Activated T-cell treated with anti-CD3 and anti-CD28 coated beads, Interleukin-2, amount 50 U/mL, for 48 hours (primary cell): ENCODE measurements at regions not wholly inside any gene's neighbourhood (a gene's known extent, or its start where the extent isn't known, plus 50 kb on each side); places are given as distances from the start of the nearest gene placed in this dataset.

Experiments used
- DNase-seq, 2 experiments: peaks; one replicate each; pipeline ENCODE4 v3.0.0-alpha.2; 2020

- no peak for DNase-seq
Measured at GRCh38 chr10:130895161-130895560, 416.4 kb downstream of the TCERG1L start.

- DNase-seq = no peak
Measured at GRCh38 chr10:130897815-130898214, 413.7 kb downstream of the TCERG1L start.

- DNase-seq = no peak
Measured at GRCh38 chr10:130898381-130898780, 413.1 kb downstream of the TCERG1L start.

DNA sequence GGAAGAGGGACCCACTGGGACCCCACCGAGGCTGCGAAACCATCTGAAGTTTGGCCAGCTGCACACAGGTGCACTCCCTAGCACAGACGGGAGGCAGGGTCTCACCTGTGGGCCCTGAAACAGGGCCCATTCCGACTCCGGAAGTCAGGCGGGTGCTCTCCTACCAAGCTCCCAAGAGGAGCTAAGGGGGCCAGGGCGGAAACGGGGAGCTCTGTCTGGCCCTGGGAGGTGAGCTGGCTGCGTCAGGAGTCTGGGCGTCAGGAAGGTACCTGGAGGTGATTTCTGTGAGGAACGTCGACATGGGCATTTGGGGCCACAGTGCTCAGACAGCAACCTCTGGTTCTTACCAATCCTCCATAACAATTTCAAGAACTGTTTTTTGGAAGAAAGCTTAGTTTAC lies 411.7 kb downstream of the TCERG1L start:
- no peak for DNase-seq

DNA sequence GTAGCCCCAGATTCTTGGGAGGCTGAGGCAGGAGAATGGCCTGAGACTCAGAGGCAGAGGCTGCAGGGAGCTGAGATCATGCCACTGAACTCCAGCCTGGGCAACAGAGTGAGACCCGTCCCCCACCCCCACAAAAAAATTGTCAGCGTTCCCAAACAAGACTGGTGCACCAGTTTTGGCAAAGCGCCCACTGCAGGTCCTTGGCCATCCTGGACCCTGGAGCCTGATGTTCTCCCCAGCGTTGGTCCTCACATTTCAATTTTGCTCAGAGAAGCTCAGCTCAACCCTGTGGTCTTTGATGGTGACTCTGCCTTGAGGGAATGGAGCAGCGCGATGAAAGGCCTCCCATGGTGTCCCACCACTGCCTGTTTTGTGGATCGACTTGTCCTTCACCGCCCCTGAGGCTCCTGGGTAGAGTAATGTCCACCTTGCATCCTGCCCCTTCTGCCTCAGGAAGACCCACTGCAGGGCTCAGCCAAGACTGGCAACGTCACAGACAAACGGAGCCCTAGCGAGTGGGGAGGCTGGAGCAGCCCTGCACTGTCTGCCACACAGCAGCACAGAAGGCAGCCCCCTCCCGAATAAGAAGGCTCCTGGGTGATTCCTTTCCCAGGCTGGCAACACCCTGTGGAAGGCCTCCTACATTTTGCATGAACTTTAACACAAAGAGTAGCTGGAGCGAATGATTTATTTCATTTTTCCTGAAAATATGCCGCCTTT lies 410.9 kb downstream of the TCERG1L start:
- no peak for DNase-seq

GRCh38 chr10:130901311-130902165 lies 410.0 kb downstream of the TCERG1L start:
- no peak for DNase-seq

- no peak for DNase-seq
Measured at GRCh38 chr10:130902471-130902870, 409.1 kb downstream of the TCERG1L start.

DNA sequence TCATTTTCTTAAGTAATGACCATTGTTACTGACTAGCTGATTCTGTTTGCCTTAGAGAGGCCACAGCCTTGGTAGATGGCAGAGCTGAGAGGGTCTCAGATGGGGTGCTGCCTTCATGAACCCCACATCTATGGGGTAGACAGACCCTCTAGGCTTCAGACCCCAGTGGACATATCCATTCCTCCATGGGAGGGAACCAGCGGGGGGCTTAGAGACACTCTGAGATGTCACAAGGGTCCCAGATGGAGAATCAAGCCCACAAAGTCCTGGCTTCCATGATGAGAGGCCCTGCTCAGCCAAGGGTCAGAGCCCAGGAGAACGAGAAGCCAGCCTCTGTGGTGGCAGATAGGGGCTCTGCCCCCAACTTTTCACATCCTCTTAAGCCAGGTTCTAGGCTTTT lies 408.6 kb downstream of the TCERG1L start:
- no peak for DNase-seq

GRCh38 chr10:130904676-130905075 lies 406.8 kb downstream of the TCERG1L start:
- DNase-seq = no peak

- no peak for DNase-seq
Measured at GRCh38 chr10:130905386-130905785, 406.1 kb downstream of the TCERG1L start.

DNA sequence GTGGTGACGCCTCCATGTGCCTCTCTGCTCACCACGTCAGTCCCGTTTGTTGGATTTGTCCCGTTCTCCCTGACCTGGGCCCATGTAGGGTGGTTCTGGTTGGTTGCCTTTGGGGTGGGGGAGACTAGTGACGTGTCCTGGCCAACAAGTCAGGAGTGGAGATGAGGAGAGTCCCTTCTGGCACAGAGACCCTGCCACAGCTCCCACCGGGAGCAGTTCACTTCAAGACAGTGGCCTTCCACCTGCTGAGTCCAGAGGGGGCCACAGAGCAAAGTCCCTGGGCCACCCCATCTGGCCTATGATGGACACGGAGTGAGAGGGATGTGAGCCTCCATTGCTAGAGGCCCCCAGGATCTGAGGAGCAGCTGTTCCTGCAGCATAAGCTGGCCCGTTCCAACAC lies 405.6 kb downstream of the TCERG1L start:
- no peak for DNase-seq

DNA sequence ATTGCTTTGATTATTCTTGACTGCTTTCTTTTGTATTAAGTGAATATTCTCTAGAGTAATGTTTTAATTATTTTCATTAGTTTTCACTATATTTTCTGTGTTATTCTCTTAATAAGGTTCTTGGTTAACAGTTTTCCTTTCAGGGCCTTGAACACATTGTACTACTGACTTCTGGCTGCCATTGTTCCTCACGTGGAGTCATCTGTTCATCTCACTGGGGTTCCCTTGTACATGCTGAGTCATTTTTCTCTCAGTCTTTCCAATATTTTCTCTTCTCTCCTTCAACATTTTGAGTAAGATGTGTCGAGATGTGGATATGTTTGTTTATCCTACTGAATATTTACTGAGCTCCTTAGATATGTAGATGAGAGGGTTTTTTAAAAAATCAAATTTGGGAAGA lies 400.7 kb downstream of the TCERG1L start:
- no peak for DNase-seq

DNA sequence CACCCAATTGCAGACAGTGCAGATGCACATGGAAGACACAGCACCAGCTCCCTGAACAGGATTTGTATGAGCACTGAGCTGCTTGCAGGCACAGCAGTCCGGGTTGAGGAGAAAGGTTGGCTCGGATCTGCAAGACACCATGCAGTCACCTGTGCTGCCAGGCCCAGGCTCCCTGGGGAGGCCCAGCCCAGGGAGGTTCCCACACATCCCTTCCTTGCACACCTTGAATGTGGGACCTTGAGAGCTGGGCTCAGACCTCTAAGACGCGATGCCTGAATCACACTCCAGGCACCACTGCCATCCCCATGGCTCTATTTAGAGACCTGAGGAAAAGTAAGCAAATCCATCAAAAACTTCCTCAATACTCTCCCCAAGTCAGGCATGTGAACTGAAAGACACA lies 397.7 kb downstream of the TCERG1L start:
- no peak for DNase-seq

GRCh38 chr10:130914367-130914766 lies 397.2 kb downstream of the TCERG1L start:
- DNase-seq = no peak

DNA sequence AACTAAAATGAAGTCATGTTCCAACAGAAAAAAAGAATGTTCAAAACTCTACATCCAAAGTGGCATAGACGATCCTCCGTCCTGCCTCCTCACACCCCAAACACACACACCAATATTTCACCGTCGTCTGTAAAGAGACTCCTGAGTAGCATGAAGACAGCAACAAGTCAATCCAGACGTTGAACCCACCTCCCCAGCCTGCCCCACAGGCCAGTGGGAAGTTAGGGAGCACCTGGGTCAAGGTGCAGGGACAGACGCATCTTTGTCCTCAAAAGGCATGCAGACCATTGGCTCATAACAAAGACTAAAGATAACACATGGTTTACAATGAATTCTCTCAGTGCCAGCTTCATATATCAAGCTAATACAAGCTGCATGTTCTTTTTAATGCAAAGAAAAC lies 396.5 kb downstream of the TCERG1L start:
- DNase-seq = no peak

DNA sequence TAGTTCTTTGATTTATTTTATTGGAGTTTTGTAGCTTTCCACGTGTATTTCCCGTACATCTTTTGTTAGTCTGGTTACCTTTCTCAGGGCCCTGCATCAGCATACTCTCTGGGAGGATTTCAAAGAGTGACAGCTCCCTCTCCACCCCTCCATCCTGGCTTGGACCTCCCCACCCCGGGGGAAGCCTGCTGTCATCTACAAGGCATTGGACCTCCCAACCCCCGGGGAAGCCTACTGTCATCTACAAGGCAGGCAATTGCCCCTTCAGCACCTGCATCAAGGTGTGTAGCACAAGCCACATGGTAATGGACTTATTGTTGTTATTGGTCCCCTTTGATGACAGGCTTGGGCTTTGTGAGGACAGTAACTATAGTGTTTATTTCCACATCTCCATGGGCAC lies 390.1 kb downstream of the TCERG1L start:
- DNase-seq = no peak

GRCh38 chr10:130921911-130922440 lies 389.5 kb downstream of the TCERG1L start:
- no peak for DNase-seq

DNA sequence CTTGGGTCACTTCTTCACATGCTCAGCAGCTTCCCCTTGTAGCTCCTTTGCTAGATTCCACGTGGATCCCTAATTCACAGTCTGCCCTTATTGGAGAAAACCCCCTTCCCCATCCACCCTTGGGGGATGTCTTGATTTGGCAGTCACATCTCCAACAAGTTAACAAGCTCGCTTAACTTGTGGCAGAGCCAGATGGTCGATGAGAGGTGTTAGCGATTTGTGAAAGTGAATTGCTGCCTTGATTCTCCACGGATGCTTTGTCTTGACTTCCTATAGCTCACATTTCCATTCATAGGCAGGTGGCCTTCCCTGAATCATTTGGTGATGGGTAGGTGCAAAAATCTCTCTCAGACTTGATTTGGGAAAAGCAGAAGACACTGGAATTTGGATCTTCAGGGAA lies 387.9 kb downstream of the TCERG1L start:
- DNase-seq = no peak

GRCh38 chr10:130924138-130924819 lies 387.2 kb downstream of the TCERG1L start:
- DNase-seq = no peak

GRCh38 chr10:130926442-130926841 lies 385.1 kb downstream of the TCERG1L start:
- DNase-seq = no peak

GRCh38 chr10:130927157-130927556 lies 384.4 kb downstream of the TCERG1L start:
- no peak for DNase-seq

DNA sequence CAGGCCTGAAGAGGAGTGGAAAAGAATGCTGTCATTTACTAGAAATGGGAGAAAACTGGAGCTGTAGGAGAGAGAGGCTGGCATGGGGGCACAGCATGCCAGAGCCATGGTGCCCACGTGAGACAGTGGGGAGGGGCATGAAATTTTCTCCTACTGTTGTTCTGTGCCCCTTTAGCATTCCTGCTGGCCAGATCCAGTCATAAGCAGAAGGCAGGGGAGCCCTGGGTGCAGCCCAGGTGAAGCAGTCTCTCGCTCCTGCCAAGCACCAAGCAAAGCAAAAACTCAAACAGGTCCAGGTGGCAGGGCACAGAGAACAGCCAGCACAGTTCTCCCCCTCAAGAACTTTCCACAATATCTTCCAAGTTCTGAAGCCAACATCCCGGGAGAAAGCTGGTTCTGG lies 383.2 kb downstream of the TCERG1L start:
- no peak for DNase-seq
